ENCODE measurements at regions not wholly inside any gene's neighbourhood (a gene's known extent, or its start where the extent isn't known, plus 50 kb on each side); places are given as distances from the start of the nearest gene placed in this dataset.

GRCh38 chr6:33868141-33868540 lies 64.3 kb upstream of the MLN start:
- ChIA-PET POLR2A (interaction anchor here (0.7 kb wide), 1 partner anchor 110 kb away, joined by 5 read pairs; no protein-coding TSS in a partner anchor), CTCF (interaction anchor here (0.7 to 1.4 kb wide), 2 partner anchors 90 to 748 kb away, joined by 4 read pairs; no protein-coding TSS in a partner anchor)
- ATAC-seq: no peak

GRCh38 chr6:33865478-33866077 lies 61.8 kb upstream of the MLN start:
- Mint-ChIP-seq H3K36me3 (no peaks in the 10 kb centered on the region), H3K27me3 (ENCODE audit: low read depth) (peaks cover 3% of the 10 kb centered on the region; the same call in 1 of the 2 replicates), H3K9me3 (peaks cover 12% of the 10 kb centered on the region), H3K4me3 (no peak overlapping the region), H3K4me1 (peaks cover 27% of the 10 kb centered on the region), H3K27ac (no peak overlapping the region)
- CTCF ChIA-PET: no interaction called here
- POLR2A ChIA-PET: interaction anchor here (0.7 kb wide), 1 partner anchor 84 kb away, joined by 4 read pairs; no protein-coding TSS in a partner anchor
- ATAC-seq: no peak
- no peak for DNase-seq (ENCODE audit: low spot score)
- no peak for TF ChIP-seq AR (CRISPR knock-in tag; IDR thresholded peaks at IDR 0.05)
- no peak for TF ChIP-seq ZSCAN18 (CRISPR knock-in tag; IDR thresholded peaks at IDR 0.05)
- TF ChIP-seq ZMAT4 (CRISPR knock-in tag; IDR thresholded peaks at IDR 0.05): no peak
- TF ChIP-seq KAT7 (CRISPR knock-in tag; IDR thresholded peaks at IDR 0.05; ENCODE audit: borderline replicate concordance): no peak
- no peak for TF ChIP-seq ZNF138 (CRISPR knock-in tag; conservative IDR thresholded peaks at IDR 0.05)
- TF ChIP-seq IRF1 (CRISPR knock-in tag; IDR thresholded peaks at IDR 0.05): no peak
- TF ChIP-seq NFYB (CRISPR knock-in tag; conservative IDR thresholded peaks at IDR 0.05; ENCODE audit: low read depth): no peak
- no peak for TF ChIP-seq ZNF425 (CRISPR knock-in tag; conservative IDR thresholded peaks at IDR 0.05)

More at GRCh38 chr6:33868141-33868540, 64.3 kb upstream of the MLN start:
- Mint-ChIP-seq H3K4me1 (peaks cover 26% of the 10 kb centered on the region), H3K9me3 (peaks cover 12% of the 10 kb centered on the region), H3K27me3 (ENCODE audit: low read depth) (no peaks in the 10 kb centered on the region), H3K27ac (no peak overlapping the region), H3K4me3 (no peak overlapping the region), H3K36me3 (no peaks in the 10 kb centered on the region)
- no peak for TF ChIP-seq NFE2L1 (CRISPR knock-in tag; IDR thresholded peaks at IDR 0.05)
- TF ChIP-seq MXD4 (CRISPR knock-in tag; IDR thresholded peaks at IDR 0.05; ENCODE audit: borderline replicate concordance): no peak
- TF ChIP-seq ZSCAN18 (CRISPR knock-in tag; IDR thresholded peaks at IDR 0.05): no peak
- TF ChIP-seq GRHL2 (CRISPR knock-in tag; IDR thresholded peaks at IDR 0.05; ENCODE audit: insufficient replicate concordance, severe bottlenecking): no peak
- TF ChIP-seq NR3C1 (CRISPR knock-in tag; conservative IDR thresholded peaks at IDR 0.05; ENCODE audit: low read depth): no peak
- no peak for TF ChIP-seq RORB (CRISPR knock-in tag; IDR thresholded peaks at IDR 0.05)
- no peak for TF ChIP-seq USF1 (CRISPR knock-in tag; IDR thresholded peaks at IDR 0.05)
- no peak for TF ChIP-seq PRRX2 (CRISPR knock-in tag; IDR thresholded peaks at IDR 0.05)
- no peak for TF ChIP-seq CREB1 (CRISPR knock-in tag; IDR thresholded peaks at IDR 0.05)
- no peak for TF ChIP-seq MAX (CRISPR knock-in tag; IDR thresholded peaks at IDR 0.05)
- TF ChIP-seq ZBTB21 (CRISPR knock-in tag; IDR thresholded peaks at IDR 0.05; ENCODE audit: borderline replicate concordance): no peak
- TF ChIP-seq JUN (CRISPR knock-in tag; IDR thresholded peaks at IDR 0.05): no peak
- TF ChIP-seq ATF2 (CRISPR knock-in tag; IDR thresholded peaks at IDR 0.05; ENCODE audit: borderline replicate concordance, low read depth): no peak
- TF ChIP-seq SMAD4 (CRISPR knock-in tag; IDR thresholded peaks at IDR 0.05): no peak
- no peak for TF ChIP-seq ZMAT4 (CRISPR knock-in tag; IDR thresholded peaks at IDR 0.05)
- no peak for DNase-seq (ENCODE audit: low spot score)
